ENCODE measurements at regions not wholly inside any gene's neighbourhood (a gene's known extent, or its start where the extent isn't known, plus 50 kb on each side); places are given as distances from the start of the nearest gene placed in this dataset.

DNA sequence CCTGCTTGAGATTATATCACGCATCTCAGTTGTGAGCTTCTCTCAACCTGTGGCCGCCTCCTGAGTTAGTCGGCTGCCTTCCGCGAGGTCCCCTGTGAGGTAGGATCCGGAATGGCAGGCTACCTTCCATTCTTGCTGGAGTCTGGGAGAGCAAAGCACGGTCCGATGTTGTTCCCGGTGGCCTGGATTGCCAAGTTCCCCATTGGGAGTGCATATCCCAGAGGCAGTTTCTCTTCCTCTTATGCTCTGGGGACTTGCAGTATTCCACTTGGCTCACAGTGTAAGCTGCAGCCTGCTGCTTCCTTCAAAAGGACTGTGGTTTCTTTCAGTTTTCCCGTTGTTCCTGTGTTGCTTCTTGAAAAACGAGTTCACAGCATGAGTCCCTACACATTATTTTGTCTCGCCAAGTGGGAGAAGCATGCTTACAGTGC lies 225.4 kb upstream of the ZWINT start:
- no TSS peak for BruUV-seq (replicated peaks)
- FAIRE-seq = no peak
- Histone ChIP-seq H4K20me1 (ENCODE audit: control insufficient read depth, insufficient read depth) (no peaks in the 10 kb centered on the region), H3K27ac (ENCODE audit: control insufficient read depth, insufficient read depth) (no peak overlapping the region), H2AFZ (ENCODE audit: control insufficient read depth, low read depth, low read length) (no peak overlapping the region), H3K4me1 (ENCODE audit: control insufficient read depth, insufficient read depth, low read length) (no peaks in the 10 kb centered on the region), H3K4me3 (no peak overlapping the region), H3K36me3 (ENCODE audit: control insufficient read depth in 2 of 2, insufficient read depth in 2 of 2, low read length in 1 of 2) (no peaks in the 10 kb centered on the region), H3K9me3 (replicated peaks; ENCODE audit: control insufficient read depth, insufficient read depth, low read length) (no peaks in the 10 kb centered on the region), H3K79me2 (ENCODE audit: control insufficient read depth, insufficient read depth, low read length) (no peaks in the 10 kb centered on the region), H3K4me2 (ENCODE audit: control insufficient read depth, insufficient read depth) (no peak overlapping the region), H3K27me3 (replicated peaks in 1 of 2; ENCODE audit: control insufficient read depth in 2 of 2, insufficient read depth in 2 of 2, low read length in 1 of 2) (no peaks in the 10 kb centered on the region), H3K9ac (ENCODE audit: control insufficient read depth, insufficient read depth, low read length) (no peak overlapping the region)
- CTCF ChIA-PET = interaction anchor here (1.2 kb wide), 1 partner anchor 8 kb away, joined by 3 read pairs; no protein-coding TSS in a partner anchor
- no peak for DNase-seq (ENCODE audit: low read depth, low spot score)
- RAD21 ChIA-PET (ENCODE audit: unreplicated experiment) = no interaction called here
- no peak for TF ChIP-seq KLF5 (IDR thresholded peaks at IDR 0.05; ENCODE audit: partially characterized antibody)
- POLR2A ChIA-PET = no interaction called here
- in situ Hi-C loops (cut with MboI) (no loop called here), intact Hi-C loops (cut with micrococcal nuclease; ENCODE audit: unreplicated experiment) (no loop called here)
- SMC1A ChIA-PET (ENCODE audit: uncharacterized antibody, unreplicated experiment) = interaction anchor here (1.7 kb wide), 1 partner anchor 11 kb away, joined by 4 read pairs; no protein-coding TSS in a partner anchor
- whole genome bisulfite sequencing (ENCODE audit: insufficient coverage, insufficient replicate concordance, low lambda C conversion rate, missing lambda C conversion rate) = 56% methylated on average over 12 of the region's 12 CpGs
- ATAC-seq = no peak

DNA sequence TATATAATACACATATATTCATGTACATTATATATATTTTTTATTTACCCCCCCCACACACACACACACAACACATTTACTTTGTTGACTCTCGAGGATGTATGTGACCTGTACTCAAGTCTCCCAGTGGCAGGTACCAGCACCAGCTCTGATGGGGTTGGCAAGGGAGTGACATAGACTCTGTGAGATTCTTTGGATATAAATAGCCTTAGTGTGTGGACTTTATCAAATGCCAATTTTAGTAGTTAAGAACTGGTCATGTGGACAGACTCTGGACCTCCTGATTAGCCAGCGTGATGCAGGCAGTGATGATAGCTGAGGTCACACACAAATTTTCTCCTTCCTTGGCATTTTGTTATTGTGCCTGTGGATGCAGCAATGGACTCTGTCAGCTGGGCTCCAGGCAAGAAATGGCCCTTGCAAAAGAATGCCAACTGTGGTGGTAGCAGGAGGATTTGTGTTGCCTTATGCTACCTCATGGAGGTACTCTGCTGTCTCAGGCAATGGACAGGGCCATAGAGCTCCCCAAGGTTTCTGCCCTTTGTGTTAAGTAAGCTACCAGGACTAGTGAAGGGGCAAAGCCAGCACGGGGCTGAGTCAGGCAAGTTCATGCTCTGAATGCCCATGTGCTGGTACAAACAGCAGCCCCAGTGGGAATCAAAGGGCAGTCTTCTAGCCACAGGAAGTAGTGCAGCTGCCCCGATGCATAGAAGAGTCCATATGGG lies 224.6 kb upstream of the ZWINT start:
- Histone ChIP-seq H3K4me3 (no peak overlapping the region), H3K79me2 (ENCODE audit: control insufficient read depth, insufficient read depth, low read length) (no peaks in the 10 kb centered on the region), H3K9me3 (replicated peaks; ENCODE audit: control insufficient read depth, insufficient read depth, low read length) (no peaks in the 10 kb centered on the region), H2AFZ (ENCODE audit: control insufficient read depth, low read depth, low read length) (no peak overlapping the region), H3K27me3 (replicated peaks in 1 of 2; ENCODE audit: control insufficient read depth in 2 of 2, insufficient read depth in 2 of 2, low read length in 1 of 2) (no peaks in the 10 kb centered on the region), H3K4me1 (ENCODE audit: control insufficient read depth, insufficient read depth, low read length) (no peaks in the 10 kb centered on the region), H3K36me3 (ENCODE audit: control insufficient read depth in 2 of 2, insufficient read depth in 2 of 2, low read length in 1 of 2) (no peaks in the 10 kb centered on the region), H4K20me1 (ENCODE audit: control insufficient read depth, insufficient read depth) (no peaks in the 10 kb centered on the region), H3K4me2 (ENCODE audit: control insufficient read depth, insufficient read depth) (no peak overlapping the region), H3K9ac (ENCODE audit: control insufficient read depth, insufficient read depth, low read length) (no peak overlapping the region), H3K27ac (ENCODE audit: control insufficient read depth, insufficient read depth) (no peak overlapping the region)
- FAIRE-seq (no peak), DNase-seq (ENCODE audit: low read depth, low spot score) (no peak), ATAC-seq (peak; percentile 32)
- WGBS (ENCODE audit: insufficient coverage, insufficient replicate concordance, low lambda C conversion rate, missing lambda C conversion rate) = 22% methylated on average over 4 of the region's 4 CpGs
- ChIA-PET SMC1A (ENCODE audit: uncharacterized antibody, unreplicated experiment) (interaction anchor here (1.7 kb wide), 1 partner anchor 12 kb away, joined by 4 read pairs; no protein-coding TSS in a partner anchor), CTCF (interaction anchor here (1.2 kb wide), 1 partner anchor 9 kb away, joined by 3 read pairs; no protein-coding TSS in a partner anchor), POLR2A (no interaction called here), RAD21 (ENCODE audit: unreplicated experiment) (no interaction called here)
- in situ Hi-C loops (cut with MboI) = no loop called here
- intact Hi-C loops (cut with micrococcal nuclease; ENCODE audit: unreplicated experiment) = no loop called here
- BruUV-seq (replicated peaks) = no TSS peak
- TF ChIP-seq TAF1 (IDR thresholded peaks at IDR 0.05; ENCODE audit: borderline replicate concordance, low read depth, low read length) (no peak), BCL11A (IDR thresholded peaks at IDR 0.05; ENCODE audit: low read depth, low read length) (no peak), ASH2L (IDR thresholded peaks at IDR 0.05; ENCODE audit: borderline replicate concordance, low read depth) (no peak), ZNF24 (IDR thresholded peaks at IDR 0.05) (no peak), BMI1 (IDR thresholded peaks at IDR 0.05; ENCODE audit: borderline replicate concordance) (no peak), SRF (IDR thresholded peaks at IDR 0.05; ENCODE audit: low read depth in 2 of 2, low read length in 2 of 2) (no peak), SREBF1 (IDR thresholded peaks at IDR 0.05; ENCODE audit: low read length) (no peak), SMAD1 (IDR thresholded peaks at IDR 0.05; ENCODE audit: low read depth, partially characterized antibody) (no peak), ZZZ3 (IDR thresholded peaks at IDR 0.05; ENCODE audit: control insufficient read depth, insufficient read length, low read depth) (no peak), TARDBP (IDR thresholded peaks at IDR 0.05; ENCODE audit: borderline replicate concordance) (no peak)
- TF ChIP-seq, protein P1, sequence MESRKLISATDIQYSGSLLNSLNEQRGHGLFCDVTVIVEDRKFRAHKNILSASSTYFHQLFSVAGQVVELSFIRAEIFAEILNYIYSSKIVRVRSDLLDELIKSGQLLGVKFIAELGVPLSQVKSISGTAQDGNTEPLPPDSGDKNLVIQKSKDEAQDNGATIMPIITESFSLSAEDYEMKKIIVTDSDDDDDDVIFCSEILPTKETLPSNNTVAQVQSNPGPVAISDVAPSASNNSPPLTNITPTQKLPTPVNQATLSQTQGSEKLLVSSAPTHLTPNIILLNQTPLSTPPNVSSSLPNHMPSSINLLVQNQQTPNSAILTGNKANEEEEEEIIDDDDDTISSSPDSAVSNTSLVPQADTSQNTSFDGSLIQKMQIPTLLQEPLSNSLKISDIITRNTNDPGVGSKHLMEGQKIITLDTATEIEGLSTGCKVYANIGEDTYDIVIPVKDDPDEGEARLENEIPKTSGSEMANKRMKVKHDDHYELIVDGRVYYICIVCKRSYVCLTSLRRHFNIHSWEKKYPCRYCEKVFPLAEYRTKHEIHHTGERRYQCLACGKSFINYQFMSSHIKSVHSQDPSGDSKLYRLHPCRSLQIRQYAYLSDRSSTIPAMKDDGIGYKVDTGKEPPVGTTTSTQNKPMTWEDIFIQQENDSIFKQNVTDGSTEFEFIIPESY (IDR thresholded peaks at IDR 0.05) = no peak
- TF ChIP-seq, protein P2, sequence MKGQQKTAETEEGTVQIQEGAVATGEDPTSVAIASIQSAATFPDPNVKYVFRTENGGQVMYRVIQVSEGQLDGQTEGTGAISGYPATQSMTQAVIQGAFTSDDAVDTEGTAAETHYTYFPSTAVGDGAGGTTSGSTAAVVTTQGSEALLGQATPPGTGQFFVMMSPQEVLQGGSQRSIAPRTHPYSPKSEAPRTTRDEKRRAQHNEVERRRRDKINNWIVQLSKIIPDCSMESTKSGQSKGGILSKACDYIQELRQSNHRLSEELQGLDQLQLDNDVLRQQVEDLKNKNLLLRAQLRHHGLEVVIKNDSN (IDR thresholded peaks at IDR 0.05; ENCODE audit: borderline replicate concordance, extremely low read length, insufficient read depth, low read depth, low read length) = no peak
- TF ChIP-seq, protein P3, sequence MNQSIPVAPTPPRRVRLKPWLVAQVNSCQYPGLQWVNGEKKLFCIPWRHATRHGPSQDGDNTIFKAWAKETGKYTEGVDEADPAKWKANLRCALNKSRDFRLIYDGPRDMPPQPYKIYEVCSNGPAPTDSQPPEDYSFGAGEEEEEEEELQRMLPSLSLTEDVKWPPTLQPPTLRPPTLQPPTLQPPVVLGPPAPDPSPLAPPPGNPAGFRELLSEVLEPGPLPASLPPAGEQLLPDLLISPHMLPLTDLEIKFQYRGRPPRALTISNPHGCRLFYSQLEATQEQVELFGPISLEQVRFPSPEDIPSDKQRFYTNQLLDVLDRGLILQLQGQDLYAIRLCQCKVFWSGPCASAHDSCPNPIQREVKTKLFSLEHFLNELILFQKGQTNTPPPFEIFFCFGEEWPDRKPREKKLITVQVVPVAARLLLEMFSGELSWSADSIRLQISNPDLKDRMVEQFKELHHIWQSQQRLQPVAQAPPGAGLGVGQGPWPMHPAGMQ (IDR thresholded peaks at IDR 0.05; ENCODE audit: borderline replicate concordance) = no peak

All from GM12878 (cell line).